GM12891 (cell line): ENCODE measurements at regions not wholly inside any gene's neighbourhood (a gene's known extent, or its start where the extent isn't known, plus 50 kb on each side); places are given as distances from the start of the nearest gene placed in this dataset.

Source experiments
- DNase-seq: peaks from one replicate; pipeline ENCODE4 v3.0.0; 2011; ENCODE audit warnings: low spot score; ENCODE audit not compliant: insufficient read length
- FAIRE-seq: peaks from 2 replicates; lab custom pipeline; 2011; peaks lifted over from hg19 to GRCh38; lab: Jason Lieb, UNC
- PAX5 ChIP-seq: IDR thresholded peaks from 2 replicates; pipeline ENCODE4 v1.6.1; 2011; ENCODE audit warnings: low read length, moderate library complexity, mild to moderate bottlenecking; ENCODE audit not compliant: insufficient read depth, severe bottlenecking
- POLR2A ChIP-seq: IDR thresholded peaks from 2 replicates; pipeline ENCODE4 v1.6.1; 2011; ENCODE audit warnings: low read depth, low read length, control low read depth
- POLR2AphosphoS5 ChIP-seq: IDR thresholded peaks from 2 replicates; pipeline ENCODE4 v1.6.1; 2011; ENCODE audit warnings: low read depth, low read length, control low read depth
- POU2F2 ChIP-seq: IDR thresholded peaks from 2 replicates; pipeline ENCODE4 v1.6.1; 2011; ENCODE audit warnings: low read depth, mild to moderate bottlenecking, control low read depth, low read length, moderate library complexity
- SPI1 ChIP-seq: IDR thresholded peaks from 2 replicates; pipeline ENCODE4 v1.6.1; 2011; ENCODE audit warnings: low read depth, low read length, control low read depth
- TAF1 ChIP-seq: IDR thresholded peaks from 2 replicates; pipeline ENCODE4 v1.6.1; 2011; ENCODE audit warnings: low read depth, low read length, control low read depth

DNA sequence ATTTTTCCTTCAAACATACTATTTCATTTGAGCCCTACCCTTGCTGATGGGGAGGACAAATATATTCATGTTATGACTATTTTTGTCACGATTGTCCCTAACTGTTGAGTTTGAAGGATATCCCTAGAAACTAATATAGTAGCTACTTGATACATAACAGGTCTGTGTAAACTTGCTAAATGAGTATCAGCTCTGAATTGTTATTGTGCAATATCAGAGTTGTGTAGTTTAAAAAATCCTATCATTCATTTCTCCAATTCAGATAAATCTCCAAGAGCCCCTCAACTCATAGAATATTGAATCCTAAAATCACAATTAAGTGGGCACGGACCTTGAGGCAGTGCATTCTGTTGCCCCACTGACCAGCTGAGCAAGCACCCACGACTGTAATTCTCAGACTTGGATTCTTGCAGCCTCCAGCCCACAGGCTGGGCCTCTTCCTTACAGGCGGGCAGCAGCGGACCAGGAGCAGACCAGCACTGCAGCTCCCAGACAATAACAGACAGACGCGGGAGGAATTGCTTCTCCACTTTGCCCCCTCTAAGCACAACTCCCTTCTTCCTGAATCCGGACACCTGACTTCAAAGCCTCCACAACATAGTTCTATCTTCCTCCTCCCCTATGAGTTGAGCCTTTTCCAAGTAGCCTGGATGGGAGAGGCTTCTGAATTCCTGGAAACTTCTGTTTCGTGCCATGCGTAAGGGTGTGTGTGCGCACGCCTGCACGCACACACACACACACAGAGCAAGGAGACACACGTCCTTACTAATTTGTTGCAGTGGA lies 337.6 kb upstream of the ARGLU1 start:
- TF ChIP-seq POLR2AphosphoS5 (no peak), POLR2A (no peak), SPI1 (no peak), POU2F2 (no peak), PAX5 (no peak), TAF1 (no peak)
- FAIRE-seq (no peak), DNase-seq (no peak)

DNA sequence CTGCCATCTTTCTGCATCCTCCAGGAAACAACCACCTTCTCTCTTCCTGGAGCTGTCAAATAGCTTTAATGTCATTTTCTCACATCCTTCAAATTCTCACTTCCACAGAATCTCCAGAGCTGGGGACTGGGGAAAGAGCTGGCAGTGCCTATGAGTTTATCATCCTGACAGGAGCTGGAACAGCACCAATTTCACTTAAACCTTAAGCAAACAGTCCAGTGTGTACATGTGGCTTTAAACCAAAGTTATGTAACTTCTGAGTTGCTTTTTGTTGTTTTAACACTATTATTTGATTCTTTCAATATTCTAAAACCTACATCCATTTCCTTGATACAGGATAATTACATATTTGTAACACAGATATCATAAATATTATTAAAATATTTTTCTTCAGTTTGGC lies 331.5 kb upstream of the ARGLU1 start:
- DNase-seq (no peak), FAIRE-seq (no peak)
- TF ChIP-seq POU2F2 (no peak), SPI1 (no peak), TAF1 (no peak), POLR2AphosphoS5 (no peak), PAX5 (no peak), POLR2A (no peak)

DNA sequence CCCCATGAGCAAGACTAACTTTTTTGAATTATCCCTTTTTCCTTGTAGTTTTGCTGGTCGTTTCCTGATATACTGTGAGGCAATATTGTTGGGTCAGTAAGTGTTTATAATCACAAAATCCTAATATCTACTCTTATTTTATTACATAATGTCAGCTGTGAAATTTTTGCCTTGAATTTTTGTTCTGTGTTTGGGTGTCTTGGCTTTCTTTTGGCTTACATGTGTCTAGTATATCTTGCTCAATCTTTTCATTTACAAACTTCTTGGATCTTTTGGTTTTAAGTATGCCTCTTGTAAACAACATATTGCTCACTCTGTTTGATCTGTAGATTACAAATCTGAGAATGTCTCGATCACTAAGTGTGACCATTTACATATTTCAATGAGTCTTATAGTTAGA lies 330.3 kb upstream of the ARGLU1 start:
- TF ChIP-seq POLR2AphosphoS5 = no peak
- TF ChIP-seq POU2F2 = no peak
- TF ChIP-seq SPI1 = no peak
- DNase-seq = no peak
- FAIRE-seq = no peak

DNA sequence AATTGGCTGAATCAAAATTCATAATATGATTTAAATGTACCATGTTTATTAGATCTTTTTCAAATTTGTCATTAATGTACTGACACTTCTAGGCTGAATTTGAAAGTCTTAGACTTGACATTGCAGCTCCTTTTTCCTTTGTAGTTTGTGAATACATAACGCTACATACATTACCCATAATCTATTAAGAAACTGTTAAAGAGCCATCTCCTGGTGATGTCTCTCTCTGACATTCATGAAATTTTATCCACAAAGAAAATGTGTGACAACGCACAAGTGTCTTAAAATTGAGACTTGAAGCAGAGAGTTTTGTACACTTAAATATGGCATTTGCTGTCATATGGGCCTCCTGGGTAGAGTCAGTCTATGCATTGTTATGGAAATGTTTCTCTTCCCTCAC lies 320.2 kb upstream of the ARGLU1 start:
- TF ChIP-seq TAF1 = no peak
- no peak for TF ChIP-seq SPI1
- TF ChIP-seq POLR2AphosphoS5 = no peak
- TF ChIP-seq POU2F2 = no peak
- no peak for TF ChIP-seq POLR2A
- TF ChIP-seq PAX5 = no peak
- DNase-seq = no peak
- FAIRE-seq = no peak

DNA sequence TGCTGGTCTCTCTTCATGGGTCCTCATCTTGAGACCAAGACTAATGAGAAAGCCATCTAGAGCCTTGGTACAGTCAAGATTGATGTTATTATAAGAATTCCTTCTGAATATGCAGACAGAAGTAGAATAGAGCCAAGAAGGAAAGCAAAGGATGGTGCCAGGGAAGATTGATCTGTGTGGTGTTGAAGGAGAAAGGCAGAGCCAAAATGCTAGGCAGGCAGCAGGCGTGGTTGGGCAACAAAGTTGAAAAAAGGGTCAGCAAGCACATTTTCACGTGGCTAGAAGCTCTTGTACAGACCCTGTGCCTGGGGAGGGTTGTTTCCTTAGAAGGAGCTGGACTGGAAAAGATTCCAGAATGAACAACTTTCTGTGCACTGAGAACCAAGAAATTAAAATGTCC lies 319.7 kb upstream of the ARGLU1 start:
- DNase-seq = no peak
- FAIRE-seq = no peak
- TF ChIP-seq TAF1 = no peak
- no peak for TF ChIP-seq POLR2AphosphoS5
- TF ChIP-seq POLR2A = no peak
- no peak for TF ChIP-seq SPI1
- no peak for TF ChIP-seq POU2F2
- TF ChIP-seq PAX5 = no peak

DNA sequence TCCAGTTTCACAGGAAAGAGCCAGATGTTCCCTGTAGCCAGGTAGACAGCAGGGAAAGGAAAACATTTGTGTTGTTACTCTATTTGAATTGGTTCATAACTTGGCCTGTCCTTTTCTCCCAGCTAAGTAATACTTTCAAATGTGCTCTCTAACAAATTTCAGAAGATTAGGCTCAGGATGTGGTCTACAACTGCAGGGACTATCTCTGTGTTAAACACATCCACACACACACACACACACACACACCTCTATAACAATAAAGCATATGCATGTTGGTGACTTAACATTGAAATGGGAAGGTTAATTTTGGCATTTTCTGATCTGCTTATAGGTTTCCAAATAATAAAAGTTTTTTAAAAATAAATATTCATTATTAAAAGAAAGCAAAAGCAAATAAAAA lies 316.0 kb upstream of the ARGLU1 start:
- FAIRE-seq (no peak), DNase-seq (no peak)
- TF ChIP-seq SPI1 = no peak
- no peak for TF ChIP-seq POU2F2
- TF ChIP-seq POLR2AphosphoS5 = no peak
- TF ChIP-seq PAX5 = no peak
- TF ChIP-seq POLR2A = no peak
- no peak for TF ChIP-seq TAF1

DNA sequence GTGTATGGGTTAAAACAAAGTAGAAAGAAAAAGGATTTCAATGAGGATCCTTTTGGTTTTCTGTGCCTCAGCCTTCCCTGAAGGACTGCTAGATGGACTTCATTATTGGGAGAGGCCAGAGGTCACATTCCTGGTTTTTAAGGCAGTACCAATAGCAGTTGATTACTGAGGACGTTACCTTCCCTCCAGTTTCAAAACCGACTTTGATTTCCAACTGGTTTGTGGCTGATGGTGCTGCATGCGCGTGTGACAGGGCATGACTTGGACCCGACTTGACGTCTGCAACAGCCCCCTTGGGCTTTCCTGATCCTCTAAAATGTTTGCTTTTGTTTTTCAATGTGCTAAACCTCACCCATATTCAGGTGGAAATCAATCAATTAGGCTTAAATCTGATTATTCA lies 314.3 kb upstream of the ARGLU1 start:
- TF ChIP-seq TAF1 (no peak), POU2F2 (no peak), SPI1 (no peak), POLR2A (no peak), POLR2AphosphoS5 (no peak), PAX5 (no peak)
- DNase-seq (no peak), FAIRE-seq (no peak)

DNA sequence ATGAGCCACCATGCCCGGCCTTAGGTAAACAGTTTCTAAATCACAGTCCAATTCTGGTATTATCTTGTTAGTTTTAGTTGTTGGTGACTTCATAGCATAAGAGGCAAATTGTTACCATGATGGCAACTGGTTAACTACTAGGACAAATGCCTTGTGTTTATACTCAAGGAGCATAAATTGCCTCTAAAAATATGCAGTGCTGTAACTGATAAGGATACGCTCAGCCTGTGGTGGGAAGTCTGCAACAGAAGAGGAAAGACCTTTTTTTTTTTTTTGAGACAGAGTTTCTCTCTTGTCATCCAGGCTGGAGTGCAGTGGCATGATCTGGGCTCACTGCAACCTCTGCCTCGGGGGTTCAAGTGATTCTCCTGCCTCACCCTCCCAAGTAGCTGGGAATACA lies 311.9 kb upstream of the ARGLU1 start:
- no peak for TF ChIP-seq PAX5
- TF ChIP-seq SPI1 = no peak
- TF ChIP-seq TAF1 = no peak
- TF ChIP-seq POLR2A = no peak
- no peak for TF ChIP-seq POLR2AphosphoS5
- TF ChIP-seq POU2F2 = no peak
- DNase-seq (no peak), FAIRE-seq (no peak)

DNA sequence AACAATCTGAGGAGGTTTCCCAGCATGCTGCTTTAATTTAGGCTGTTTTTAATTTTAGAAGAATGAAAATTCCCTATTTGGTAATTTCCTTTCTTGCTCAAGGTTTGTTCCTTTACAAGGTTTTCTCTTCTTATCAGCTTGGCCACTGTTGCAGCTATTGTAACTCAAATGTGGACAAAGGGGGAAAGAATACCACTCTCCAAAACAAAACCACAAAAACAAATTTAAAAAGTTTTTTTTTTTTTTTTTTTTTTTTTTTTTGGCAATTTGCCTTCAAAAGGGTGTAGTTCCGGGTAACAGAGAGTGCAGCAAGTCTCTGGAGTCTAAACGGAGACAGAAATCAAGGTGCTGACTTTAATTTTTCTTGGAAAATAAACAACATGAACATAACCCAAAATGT lies 306.4 kb upstream of the ARGLU1 start:
- FAIRE-seq (no peak), DNase-seq (no peak)
- TF ChIP-seq TAF1 (no peak), POLR2AphosphoS5 (no peak)

DNA sequence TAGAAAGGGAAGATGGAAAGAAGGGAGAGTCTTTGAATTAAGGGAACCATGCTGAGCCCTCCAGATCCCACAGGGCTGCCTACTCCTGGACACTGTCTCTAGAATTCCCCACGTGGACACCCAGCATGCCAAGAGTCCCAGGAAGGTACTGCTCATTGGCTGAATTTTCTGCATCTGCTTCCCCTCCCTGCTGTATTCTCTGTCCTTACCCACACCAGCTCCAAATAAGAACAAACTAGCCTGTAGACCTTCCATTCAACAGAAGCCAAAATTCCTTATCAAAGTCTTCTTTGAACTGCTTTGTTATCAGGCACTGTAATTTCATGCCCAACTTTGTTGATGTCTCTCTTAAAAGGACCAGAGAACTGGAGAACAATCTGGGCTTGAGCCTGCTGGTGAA lies 305.9 kb upstream of the ARGLU1 start:
- TF ChIP-seq SPI1 = no peak
- DNase-seq (no peak), FAIRE-seq (no peak)
